ENCODE measurements at regions not wholly inside any gene's neighbourhood (a gene's known extent, or its start where the extent isn't known, plus 50 kb on each side); places are given as distances from the start of the nearest gene placed in this dataset.
"Not testable (repeated sequence)": the region's sequence is repeated elsewhere in the genome, so short reads cannot be mapped to it uniquely, and the experiment has no call there.

DNA sequence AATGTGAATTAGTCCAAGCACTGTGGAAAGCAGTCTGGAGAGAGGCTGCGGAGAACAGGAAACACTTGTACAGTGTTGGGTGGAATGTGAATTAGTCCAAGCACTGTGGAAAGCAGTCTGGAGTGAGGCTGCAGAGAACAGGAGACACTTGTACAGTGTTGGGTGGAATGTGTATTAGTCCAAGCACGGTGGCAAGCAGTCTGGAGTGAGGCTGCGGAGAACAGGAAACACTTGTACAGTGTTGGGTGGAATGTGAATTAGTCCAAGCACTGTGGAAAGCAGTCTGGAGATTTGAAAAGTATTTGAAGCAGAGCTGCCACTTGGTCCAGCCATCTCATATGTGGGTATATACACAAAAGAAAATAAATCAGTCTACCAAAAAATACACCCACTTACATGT, 111.5 kb downstream of the OR4M2 start:
- in situ Hi-C loops (cut with MboI; ENCODE audit: low pct_unique_long_range_greater_than_20kb, low sequenced_read_pairs, unreplicated experiment); DNase-seq (ENCODE audit: low spot score): not testable (repeated sequence)

- DNase-seq (ENCODE audit: low spot score); in situ Hi-C loops (cut with MboI; ENCODE audit: low pct_unique_long_range_greater_than_20kb, low sequenced_read_pairs, unreplicated experiment): not testable (repeated sequence)
Observed at GRCh38 chr15:22194739-22195617, 114.7 kb downstream of the OR4M2 start.

GRCh38 chr15:22196423-22196822, 116.1 kb downstream of the OR4M2 start:
- in situ Hi-C loops (cut with MboI; ENCODE audit: low pct_unique_long_range_greater_than_20kb, low sequenced_read_pairs, unreplicated experiment); DNase-seq (ENCODE audit: low spot score): not testable (repeated sequence)

- in situ Hi-C loops (cut with MboI; ENCODE audit: low pct_unique_long_range_greater_than_20kb, low sequenced_read_pairs, unreplicated experiment); DNase-seq (ENCODE audit: low spot score): not testable (repeated sequence)
Observed at GRCh38 chr15:22200417-22200816, 120.1 kb downstream of the OR4M2 start.

- DNase-seq (ENCODE audit: low spot score); in situ Hi-C loops (cut with MboI; ENCODE audit: low pct_unique_long_range_greater_than_20kb, low sequenced_read_pairs, unreplicated experiment): not testable (repeated sequence)
Observed at GRCh38 chr15:22201993-22202659, 121.8 kb downstream of the OR4M2 start.

DNA sequence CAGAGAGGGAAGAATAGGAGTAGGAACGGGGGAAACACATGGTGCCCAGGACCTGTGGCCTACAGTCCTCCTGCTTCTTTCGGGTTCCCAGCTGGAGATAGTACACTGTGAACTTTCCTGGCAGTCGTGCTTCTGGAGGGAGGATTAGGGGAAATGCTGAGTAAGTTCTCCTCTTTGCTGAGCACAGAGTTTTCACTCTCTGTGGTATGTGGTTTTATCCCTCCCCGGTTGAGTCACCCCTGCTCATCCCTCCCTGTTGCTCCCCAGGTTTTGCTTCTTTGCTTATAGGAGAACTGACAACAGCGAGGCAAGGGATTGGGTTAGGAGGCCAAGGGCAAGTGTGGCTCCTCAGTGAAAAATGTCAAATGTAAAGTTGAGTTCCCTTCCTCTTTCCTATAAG, 122.9 kb downstream of the OR4M2 start:
- DNase-seq (ENCODE audit: low spot score); in situ Hi-C loops (cut with MboI; ENCODE audit: low pct_unique_long_range_greater_than_20kb, low sequenced_read_pairs, unreplicated experiment): not testable (repeated sequence)

GRCh38 chr15:22209086-22209485, 128.8 kb downstream of the OR4M2 start:
- in situ Hi-C loops (cut with MboI; ENCODE audit: low pct_unique_long_range_greater_than_20kb, low sequenced_read_pairs, unreplicated experiment); DNase-seq (ENCODE audit: low spot score): not testable (repeated sequence)

GRCh38 chr15:22222596-22222995, 142.3 kb downstream of the OR4M2 start:
- in situ Hi-C loops (cut with MboI; ENCODE audit: low pct_unique_long_range_greater_than_20kb, low sequenced_read_pairs, unreplicated experiment); DNase-seq (ENCODE audit: low spot score): not testable (repeated sequence)

GRCh38 chr15:22224241-22224671, 143.9 kb downstream of the OR4M2 start:
- TF ChIP-seq, protein P1, sequence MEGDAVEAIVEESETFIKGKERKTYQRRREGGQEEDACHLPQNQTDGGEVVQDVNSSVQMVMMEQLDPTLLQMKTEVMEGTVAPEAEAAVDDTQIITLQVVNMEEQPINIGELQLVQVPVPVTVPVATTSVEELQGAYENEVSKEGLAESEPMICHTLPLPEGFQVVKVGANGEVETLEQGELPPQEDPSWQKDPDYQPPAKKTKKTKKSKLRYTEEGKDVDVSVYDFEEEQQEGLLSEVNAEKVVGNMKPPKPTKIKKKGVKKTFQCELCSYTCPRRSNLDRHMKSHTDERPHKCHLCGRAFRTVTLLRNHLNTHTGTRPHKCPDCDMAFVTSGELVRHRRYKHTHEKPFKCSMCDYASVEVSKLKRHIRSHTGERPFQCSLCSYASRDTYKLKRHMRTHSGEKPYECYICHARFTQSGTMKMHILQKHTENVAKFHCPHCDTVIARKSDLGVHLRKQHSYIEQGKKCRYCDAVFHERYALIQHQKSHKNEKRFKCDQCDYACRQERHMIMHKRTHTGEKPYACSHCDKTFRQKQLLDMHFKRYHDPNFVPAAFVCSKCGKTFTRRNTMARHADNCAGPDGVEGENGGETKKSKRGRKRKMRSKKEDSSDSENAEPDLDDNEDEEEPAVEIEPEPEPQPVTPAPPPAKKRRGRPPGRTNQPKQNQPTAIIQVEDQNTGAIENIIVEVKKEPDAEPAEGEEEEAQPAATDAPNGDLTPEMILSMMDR (IDR thresholded peaks at IDR 0.05; ENCODE audit: extremely low read depth, insufficient read depth, missing control alignments) = peak; percentile 6
- in situ Hi-C loops (cut with MboI; ENCODE audit: low pct_unique_long_range_greater_than_20kb, low sequenced_read_pairs, unreplicated experiment) = no loop called here
- DNase-seq (ENCODE audit: low spot score) = no peak

- DNase-seq (ENCODE audit: low spot score); in situ Hi-C loops (cut with MboI; ENCODE audit: low pct_unique_long_range_greater_than_20kb, low sequenced_read_pairs, unreplicated experiment): not testable (repeated sequence)
Observed at GRCh38 chr15:22224961-22225360, 144.6 kb downstream of the OR4M2 start.

GRCh38 chr15:22226034-22226790, 145.9 kb downstream of the OR4M2 start:
- in situ Hi-C loops (cut with MboI; ENCODE audit: low pct_unique_long_range_greater_than_20kb, low sequenced_read_pairs, unreplicated experiment) = no loop called here
- TF ChIP-seq, protein P1 (IDR thresholded peaks at IDR 0.05; ENCODE audit: extremely low read depth, insufficient read depth, missing control alignments) = no peak
- no peak for DNase-seq (ENCODE audit: low spot score)

Data from GM13977 (cell line).